GM21737 (cell line): ENCODE measurements at regions not wholly inside any gene's neighbourhood (a gene's known extent, or its start where the extent isn't known, plus 50 kb on each side); places are given as distances from the start of the nearest gene placed in this dataset.

ENCODE experiments used
- ATAC-seq: cut with Tn5 transposase; IDR thresholded peaks from one replicate; pipeline ENCODE4 v1.9.1; 2021; ENCODE audit warnings: mild to moderate bottlenecking, moderate library complexity; ENCODE audit not compliant: unreplicated experiment

GRCh38 chr22:22151308-22151707, 93.3 kb upstream of the VPREB1 start:
- ATAC-seq = no peak

- ATAC-seq = no peak
Measured at GRCh38 chr22:22150457-22150856, 94.1 kb upstream of the VPREB1 start.

GRCh38 chr22:22148905-22149304, 95.7 kb upstream of the VPREB1 start:
- no peak for ATAC-seq

- ATAC-seq = no peak
Measured at GRCh38 chr22:22144858-22145257, 99.7 kb upstream of the VPREB1 start.

DNA sequence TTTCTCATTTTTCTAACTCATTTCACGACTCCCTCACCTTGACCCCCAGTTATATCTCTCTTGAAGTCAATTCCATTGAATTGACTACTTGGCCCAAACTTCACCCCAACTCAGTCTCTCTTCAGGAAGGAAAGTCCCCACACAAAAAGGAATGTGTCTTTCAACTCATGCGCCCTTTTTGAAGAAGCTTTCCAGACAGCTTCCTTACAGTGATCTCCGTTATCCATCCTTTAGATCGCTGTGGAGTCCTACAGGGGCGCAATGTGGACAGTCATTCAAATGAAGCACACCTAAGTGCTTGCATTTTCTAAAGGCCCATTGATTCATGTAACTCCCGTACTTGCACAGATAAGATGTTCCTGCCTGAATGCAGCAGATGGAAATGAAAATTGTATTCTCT, 101.1 kb upstream of the VPREB1 start:
- no peak for ATAC-seq

DNA sequence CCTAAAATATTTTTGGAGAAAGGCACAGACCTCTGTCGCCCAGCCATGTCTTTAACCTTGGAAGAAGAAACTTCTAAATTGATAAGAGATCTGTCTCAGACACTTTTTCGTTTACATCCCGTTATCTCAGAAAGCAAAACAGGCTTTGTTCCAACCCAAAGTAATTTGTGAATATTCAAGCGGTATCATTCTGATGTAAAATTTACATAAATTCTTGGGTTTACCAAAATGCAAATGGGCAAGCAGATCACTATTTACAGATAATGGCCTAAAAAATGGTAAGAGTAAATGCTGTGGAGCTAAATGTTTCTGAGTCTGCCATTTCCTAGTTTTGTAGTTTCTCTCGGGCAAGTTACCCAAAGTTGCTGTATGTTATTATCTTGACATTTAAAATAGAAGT, 101.9 kb upstream of the VPREB1 start:
- ATAC-seq = no peak

DNA sequence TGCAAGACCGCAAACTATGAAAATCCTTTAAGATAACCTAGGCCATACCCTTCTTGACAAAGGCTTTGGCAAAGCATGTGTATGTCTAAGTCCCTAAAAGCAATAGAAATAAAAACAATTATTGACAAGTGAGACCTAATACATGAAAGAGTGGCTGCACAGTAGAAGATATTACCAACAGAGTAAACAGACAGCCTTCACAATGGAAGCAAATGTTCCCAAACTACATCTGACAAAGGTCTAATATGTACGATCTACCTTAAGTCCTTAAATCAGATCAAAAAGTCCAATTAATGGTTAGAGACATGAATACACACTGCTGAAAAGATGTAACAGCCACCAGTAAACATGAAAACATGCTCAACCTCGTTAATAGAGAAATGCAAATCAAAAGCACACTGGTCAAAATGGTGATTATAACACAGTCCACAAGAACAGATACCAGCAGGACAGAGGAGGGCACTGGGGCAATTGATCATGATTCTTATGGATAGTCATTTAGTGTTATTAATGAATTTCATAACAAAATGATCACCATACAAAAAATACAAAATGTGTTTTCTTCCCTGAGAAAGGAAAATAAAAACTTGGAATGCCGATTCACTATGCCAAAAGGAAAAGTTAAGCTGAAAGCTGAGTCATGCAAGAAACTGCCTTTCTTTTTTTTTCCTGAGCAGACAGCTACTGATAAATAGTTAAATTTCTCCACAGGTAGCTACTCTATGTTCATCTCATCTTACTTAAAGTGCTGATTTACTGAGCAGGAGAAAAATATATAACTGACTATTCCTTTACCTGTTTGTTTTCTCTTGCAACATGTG, 102.6 kb upstream of the VPREB1 start:
- no peak for ATAC-seq

DNA sequence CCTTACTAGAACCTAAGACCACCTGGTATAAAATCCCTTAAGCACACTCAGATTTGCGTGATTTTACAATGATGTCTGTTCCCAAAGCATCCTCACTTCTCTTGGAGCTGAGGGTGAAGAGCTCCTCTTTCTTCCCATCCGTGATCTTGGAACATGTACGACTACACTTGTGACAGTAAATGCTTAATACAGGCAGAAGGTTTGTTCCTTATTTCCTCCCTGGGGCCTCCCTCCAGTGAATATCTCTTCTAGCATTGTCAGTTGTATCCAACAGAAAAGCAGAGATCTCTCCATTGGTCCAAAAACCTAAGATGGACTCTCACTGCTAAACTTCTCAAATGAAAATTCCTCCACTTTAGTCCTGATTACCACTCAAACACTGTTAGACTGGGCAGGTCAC, 103.6 kb upstream of the VPREB1 start:
- ATAC-seq = no peak

GRCh38 chr22:22139364-22139763, 105.2 kb upstream of the VPREB1 start:
- ATAC-seq = no peak

DNA sequence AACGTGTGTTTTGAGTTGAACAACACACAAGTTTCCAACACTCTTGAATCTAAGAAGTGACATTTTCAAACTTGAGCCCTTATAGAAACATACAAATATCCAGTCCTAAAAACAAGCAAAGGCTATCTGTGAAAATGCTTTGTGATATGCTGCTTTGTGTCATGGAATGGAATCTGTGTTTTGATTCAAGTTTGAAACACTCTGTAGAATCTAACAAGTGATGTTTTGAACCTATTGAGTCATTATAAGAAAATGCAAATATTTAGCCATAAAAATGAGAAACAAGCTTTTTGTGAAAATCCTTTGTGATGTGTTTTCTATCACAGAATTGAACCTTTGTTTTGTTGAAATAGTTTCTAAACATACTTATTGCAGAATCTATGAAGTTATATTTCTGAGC, 105.7 kb upstream of the VPREB1 start:
- ATAC-seq = no peak

GRCh38 chr22:22137891-22138290, 106.7 kb upstream of the VPREB1 start:
- ATAC-seq = no peak

DNA sequence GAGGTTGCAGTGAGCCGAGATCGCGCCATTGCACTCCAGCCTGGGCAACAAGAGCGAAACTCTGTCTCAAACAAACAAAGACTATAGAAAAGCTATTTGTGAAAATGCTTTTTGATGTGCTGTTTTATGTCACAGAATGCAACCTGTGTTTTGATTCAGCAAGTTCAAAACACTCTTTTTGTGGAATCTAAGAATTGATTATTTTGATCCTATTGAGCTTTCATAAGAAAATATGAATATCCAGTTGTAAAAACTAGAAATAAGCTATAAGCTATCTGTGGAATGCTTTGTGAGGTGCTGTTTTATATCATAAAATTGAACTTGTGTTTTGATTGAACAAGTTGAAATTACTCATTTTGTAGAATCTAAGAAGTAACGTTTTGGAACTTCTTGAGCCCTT, 110.7 kb upstream of the VPREB1 start:
- no peak for ATAC-seq

- no peak for ATAC-seq
Measured at GRCh38 chr22:22130953-22131608, 113.5 kb upstream of the VPREB1 start.

- no peak for ATAC-seq
Measured at GRCh38 chr22:22129387-22129786, 115.2 kb upstream of the VPREB1 start.

GRCh38 chr22:22128440-22128839, 116.1 kb upstream of the VPREB1 start:
- ATAC-seq = no peak

DNA sequence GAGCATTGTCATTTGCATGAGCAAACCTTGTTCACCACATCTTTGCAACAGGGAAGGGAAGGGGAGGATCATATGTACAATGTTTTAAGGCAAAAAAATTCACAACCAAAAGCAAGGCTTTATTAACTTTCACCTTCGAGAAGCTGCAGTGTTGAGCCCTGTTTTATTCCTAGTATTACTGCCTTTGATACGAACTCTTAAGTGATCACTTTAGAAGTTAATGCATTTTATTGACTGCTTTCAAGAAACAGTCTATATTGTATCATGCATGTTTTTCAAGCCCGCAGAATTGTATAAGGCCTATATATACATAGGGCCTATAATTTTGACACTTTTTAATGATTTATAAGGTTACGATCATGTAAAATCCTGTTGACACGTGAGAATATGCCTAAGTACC, 117.5 kb upstream of the VPREB1 start:
- ATAC-seq = no peak

DNA sequence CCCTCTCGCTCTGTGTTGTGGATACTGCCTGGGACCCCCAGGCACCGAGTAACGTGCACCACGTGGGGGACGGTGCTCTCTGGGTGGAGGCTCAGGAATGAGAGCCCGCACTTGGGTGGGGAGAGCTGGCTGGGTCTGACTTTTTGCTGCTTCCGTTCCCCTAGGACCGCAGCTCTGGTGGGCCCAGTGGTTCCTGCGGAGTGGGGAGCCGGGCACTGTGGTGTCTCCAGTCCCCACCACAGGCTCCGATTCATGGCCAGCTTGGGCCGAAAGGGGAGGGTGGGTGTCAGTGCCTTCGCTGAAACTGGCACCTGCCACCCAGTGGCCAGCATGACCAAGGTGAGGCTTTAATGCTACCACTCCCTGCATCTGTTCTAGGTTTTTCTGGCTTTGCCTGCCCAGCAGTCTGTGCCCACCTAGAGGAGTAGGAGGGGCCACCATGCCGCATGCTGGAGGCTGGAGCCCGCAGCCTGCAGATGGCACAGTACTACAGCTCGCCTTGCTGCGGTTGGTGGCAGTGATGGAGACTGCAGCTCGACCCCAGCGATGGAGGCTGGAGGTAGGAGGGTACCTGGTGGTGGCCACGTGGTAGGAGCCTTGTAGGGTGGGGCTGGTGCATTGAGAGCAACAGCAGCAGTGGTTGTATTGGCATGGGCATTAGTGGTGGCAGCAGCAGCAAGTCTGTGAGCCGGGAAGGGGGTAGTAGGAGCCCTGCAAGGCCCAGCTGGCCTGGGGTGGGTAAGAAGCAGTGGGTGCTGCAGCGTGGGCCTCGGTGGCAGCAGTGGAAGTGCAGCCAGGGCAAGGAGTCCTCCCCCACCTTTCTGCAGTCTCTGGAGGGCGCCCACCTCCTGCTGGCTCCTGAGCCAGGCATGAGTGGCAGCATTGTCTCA, 118.8 kb upstream of the VPREB1 start:
- ATAC-seq = no peak

DNA sequence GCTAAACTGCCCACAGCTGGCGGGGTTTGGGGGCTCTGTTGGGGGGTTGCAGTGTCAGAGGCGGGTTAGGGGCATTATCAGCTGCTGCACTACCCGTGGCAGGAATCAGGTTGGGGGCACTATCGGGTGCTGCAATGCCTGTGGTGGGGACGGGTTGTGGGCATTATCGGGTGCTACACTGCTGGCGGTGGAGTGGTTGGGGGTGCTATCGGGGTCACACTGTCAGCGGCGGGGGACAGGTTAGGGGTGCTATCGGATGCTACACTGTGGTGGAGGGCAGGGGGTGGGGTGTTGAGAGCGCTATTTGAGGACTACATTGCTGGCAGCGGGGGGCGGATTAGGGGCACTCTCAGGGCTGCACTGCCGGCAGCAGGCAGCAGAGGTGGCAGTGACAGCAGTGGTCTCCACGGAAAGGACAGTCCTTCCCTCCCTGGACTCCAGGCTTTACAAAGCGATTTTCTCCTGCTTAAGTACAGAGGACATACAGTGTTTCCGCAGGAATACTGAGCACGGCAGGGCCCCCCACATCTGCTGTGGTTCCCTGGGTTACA, 119.5 kb upstream of the VPREB1 start:
- no peak for ATAC-seq

DNA sequence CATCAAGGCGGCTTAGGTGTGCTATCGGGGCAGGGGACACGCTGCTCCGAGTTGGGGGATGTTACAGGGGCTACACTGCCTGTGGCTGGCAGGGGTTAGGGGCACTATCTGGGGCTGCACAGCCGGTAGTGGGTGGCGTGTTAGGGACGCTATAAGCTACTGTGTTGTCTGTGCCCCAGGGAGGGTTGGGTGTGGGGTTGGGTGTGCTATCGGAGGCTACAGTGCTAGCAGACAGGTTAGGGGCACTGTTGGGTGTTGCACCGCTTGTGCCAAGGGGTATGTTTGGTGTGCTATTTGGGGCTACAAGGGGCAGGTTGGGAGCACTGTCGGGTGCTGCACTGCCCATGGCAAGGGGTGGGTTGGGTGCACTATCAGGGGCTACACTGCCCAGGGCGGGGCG, 120.2 kb upstream of the VPREB1 start:
- ATAC-seq = no peak

DNA sequence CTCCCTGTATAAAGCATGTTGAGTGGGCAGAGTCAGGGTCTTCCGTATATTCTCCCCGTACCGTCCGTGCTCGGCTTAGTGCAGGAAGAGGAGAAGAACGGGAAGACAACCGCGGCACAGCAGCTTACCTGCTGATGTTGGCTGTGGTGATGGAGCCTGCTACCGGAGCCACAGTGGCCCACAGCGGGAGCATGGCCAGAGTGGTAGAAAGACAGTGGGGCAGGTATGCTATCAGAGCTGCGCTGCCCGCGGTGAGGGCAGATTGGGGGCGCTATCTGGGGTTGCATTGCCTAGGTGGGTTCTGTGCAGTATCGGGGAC, 120.7 kb upstream of the VPREB1 start:
- no peak for ATAC-seq

DNA sequence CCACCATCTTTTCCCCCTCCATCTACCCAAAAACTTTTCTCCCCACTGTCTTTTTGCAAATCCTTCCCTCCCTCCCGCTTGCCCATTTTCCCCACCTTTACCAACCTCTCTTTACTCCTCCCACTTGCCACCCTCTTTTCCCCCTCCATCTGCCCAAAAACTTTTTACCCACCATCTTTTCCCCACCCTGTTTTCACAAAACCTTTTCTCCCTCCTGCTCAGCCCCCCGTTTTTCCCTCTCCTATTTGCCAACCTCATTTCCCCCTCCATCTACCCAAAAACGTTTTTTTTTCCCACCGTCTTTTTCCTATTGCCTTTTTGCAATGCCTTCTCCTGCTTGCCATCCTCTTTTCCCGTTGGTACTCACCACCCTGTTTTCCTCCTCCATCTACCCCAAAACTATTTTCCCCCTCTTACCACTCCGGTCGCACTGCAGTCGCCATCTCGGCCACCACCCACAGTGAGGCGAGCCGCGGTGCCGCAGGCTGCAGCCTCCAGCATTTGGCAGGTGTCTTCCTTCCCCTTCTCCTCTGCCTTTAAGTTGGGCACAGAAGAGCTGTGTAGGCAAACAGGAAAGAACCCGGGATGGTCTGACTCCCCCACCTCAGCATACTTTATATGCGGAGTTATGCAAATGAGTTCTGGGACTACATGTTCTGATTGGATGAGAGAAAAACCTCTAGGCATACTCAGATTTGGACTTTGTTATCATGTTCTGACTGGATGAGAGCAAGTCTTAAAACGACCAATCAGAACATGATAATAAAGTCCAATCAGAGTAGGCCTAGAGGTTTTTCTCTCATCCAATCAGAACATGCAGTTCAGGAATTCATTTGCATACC, 121.2 kb upstream of the VPREB1 start:
- ATAC-seq = no peak
